Ramos (cell line): ENCODE measurements at regions not wholly inside any gene's neighbourhood (a gene's known extent, or its start where the extent isn't known, plus 50 kb on each side); places are given as distances from the start of the nearest gene placed in this dataset.

Source experiments
- in situ Hi-C: fragments of 300-500 bp; cut with MboI; formaldehyde crosslinking; loops from one replicate; pipeline ENCODE4 v1.14.3; 2022; ENCODE audit warnings: low sequenced_read_pairs; ENCODE audit not compliant: unreplicated experiment

- in situ Hi-C loops: loop anchor here (5.0 kb wide), 1 partner anchor 462 kb away; no protein-coding TSS in a partner anchor
Observed at GRCh38 chr2:136378712-136379595, 261.0 kb upstream of the CXCR4 start.

DNA sequence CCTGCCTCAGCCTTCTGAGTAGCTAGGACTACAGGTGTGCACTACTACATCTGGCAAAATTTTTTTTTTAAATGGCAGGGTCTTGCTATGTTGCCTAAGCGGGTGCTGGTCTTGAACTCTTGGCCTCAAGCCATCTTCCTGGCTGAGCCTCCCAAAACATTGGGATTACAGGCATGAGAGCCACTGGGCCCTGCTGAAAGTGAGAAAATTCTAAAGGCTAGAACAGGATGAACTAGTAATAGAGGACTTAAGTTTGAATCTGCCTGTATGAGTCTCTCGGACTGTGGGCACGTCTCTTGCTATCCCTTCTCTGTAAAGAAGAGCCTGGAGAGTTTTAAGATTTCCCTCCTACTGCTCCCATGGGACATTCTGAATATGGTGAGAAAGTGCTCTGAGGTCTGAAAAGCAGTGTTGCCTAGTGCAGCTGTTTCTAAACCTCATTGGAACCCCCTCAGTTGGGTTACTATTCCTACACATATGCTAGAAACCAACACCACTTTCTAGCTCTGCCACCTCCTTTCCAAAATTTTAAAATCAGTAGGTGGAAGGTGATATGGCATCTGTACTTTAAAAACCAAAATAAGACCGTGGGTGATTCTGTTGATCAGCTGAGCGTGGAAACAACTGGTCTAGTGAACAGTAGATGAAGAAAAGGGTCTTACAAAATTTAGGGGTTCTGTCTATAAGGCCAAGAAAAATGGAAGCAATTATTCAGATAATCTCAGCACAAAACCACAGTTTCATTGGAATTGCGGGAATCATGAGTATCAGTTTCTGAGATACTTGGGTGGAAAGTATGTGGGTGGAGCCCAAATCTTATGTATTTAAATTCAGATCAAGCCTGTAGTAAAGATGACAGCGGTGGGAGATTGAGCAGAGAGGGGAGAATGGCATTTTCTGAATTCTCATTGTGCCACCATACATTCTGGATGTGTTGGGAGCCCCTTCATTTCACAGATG, 259.8 kb upstream of the CXCR4 start:
- in situ Hi-C loops: loop anchor here (5.0 kb wide), 1 partner anchor 460 kb away; no protein-coding TSS in a partner anchor

- in situ Hi-C loops: loop anchor here (5.0 kb wide), 1 partner anchor 460 kb away; no protein-coding TSS in a partner anchor
Observed at GRCh38 chr2:136376798-136377211, 258.9 kb upstream of the CXCR4 start.

DNA sequence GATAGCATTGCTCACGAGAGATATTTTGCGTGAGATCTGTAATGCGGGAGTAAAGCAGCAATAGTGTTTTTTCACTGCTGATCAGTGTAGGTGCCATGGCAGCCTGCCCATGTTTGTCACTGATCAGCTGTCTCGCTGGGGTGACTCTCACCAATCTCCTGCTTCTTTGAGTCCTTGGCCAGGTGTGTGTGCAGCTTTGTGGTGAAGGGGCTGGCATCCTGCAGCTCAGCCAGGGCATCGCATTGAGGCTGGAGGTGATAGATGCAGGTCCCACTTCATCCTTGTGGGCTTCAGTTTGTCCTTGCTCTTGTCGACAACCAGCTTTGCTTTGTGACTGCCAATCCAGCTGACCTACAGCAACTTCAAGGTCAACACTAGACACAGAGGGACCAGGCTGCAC, 258.3 kb upstream of the CXCR4 start:
- in situ Hi-C loops: loop anchor here (5.0 kb wide), 1 partner anchor 459 kb away; no protein-coding TSS in a partner anchor

GRCh38 chr2:136375017-136375901, 257.3 kb upstream of the CXCR4 start:
- in situ Hi-C loops: loop anchor here (5.0 kb wide), 1 partner anchor 458 kb away; no protein-coding TSS in a partner anchor

- in situ Hi-C loops: no loop called here
Observed at GRCh38 chr2:136373841-136374240, 255.9 kb upstream of the CXCR4 start.

- in situ Hi-C loops: no loop called here
Observed at GRCh38 chr2:136373029-136373428, 255.1 kb upstream of the CXCR4 start.

- in situ Hi-C loops: no loop called here
Observed at GRCh38 chr2:136363900-136364299, 246.0 kb upstream of the CXCR4 start.

- in situ Hi-C loops: no loop called here
Observed at GRCh38 chr2:136363470-136363869, 245.5 kb upstream of the CXCR4 start.

DNA sequence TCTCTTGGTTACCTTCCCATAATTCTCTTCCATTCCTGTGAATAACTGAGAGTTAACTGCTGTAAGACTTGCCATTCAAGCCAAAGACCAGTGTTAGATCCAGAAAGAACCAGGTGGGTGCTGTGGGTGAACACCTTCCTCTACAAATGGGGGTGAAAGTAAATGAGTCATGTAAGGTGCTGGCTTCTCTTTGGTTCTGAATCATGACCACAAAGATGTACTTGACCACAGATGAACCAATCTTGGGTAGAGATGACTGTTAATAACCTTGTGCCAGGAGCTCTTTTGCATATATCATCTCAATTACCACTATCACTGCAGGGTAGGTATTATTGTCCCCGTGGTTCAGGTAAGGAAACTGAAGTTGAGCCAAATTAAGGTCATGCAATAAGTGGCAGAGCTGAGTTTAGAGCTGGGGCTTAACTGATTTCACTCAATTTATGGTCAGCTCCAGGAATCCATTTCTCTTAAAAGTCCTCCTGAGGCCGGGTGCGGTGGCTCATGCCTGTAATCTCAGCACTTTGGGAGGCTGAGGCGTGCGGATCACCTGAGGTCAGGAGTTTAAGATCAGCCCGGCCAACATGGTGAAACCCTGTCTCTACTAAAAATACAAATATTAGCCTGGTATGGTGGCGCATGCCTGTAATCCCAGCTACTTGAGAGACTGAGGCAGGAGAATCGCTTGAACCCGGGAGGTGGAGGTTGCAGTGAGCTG, 244.9 kb upstream of the CXCR4 start:
- in situ Hi-C loops: no loop called here

- in situ Hi-C loops: no loop called here
Observed at GRCh38 chr2:136361521-136361920, 243.6 kb upstream of the CXCR4 start.

DNA sequence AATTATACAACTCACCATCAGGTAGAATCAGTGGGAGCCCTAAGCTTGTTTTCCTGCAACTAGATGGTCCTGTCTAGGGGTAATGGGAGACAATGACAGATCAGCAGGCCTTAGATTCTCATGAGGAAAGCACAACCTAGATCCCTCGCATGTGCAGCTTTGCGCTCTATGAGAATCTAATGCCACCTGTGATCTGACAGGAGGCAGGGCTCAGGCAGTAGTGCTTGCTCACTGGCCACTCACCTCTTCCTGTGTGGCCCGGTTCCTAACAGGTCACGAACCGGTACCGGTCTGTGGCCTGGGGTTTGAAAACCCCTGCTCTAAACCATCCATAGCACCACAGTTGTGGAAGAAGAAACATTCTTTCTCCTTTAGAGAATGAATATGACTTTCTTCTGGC, 242.8 kb upstream of the CXCR4 start:
- in situ Hi-C loops: no loop called here

GRCh38 chr2:136359121-136359965, 241.4 kb upstream of the CXCR4 start:
- in situ Hi-C loops: no loop called here

DNA sequence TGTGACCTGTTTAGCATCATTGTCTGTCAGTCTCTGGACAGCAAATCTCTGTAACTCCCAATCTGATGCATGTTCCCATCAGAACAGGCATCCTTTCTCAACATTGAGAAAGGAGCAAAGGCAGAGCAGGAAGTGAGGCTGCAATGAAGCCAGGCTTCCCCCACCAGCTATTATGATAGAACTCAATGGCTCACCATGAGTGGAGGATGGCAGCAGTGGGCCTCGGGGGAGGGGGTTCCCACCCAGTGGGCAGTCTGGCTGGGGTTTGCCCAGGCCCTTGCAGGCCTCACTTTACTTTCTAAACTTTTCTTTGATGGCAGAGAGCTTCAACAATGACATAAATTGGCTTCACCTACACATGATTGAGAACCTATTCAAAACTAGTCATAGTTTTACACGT, 240.6 kb upstream of the CXCR4 start:
- in situ Hi-C loops: no loop called here

GRCh38 chr2:136357007-136357380, 239.0 kb upstream of the CXCR4 start:
- in situ Hi-C loops: no loop called here

DNA sequence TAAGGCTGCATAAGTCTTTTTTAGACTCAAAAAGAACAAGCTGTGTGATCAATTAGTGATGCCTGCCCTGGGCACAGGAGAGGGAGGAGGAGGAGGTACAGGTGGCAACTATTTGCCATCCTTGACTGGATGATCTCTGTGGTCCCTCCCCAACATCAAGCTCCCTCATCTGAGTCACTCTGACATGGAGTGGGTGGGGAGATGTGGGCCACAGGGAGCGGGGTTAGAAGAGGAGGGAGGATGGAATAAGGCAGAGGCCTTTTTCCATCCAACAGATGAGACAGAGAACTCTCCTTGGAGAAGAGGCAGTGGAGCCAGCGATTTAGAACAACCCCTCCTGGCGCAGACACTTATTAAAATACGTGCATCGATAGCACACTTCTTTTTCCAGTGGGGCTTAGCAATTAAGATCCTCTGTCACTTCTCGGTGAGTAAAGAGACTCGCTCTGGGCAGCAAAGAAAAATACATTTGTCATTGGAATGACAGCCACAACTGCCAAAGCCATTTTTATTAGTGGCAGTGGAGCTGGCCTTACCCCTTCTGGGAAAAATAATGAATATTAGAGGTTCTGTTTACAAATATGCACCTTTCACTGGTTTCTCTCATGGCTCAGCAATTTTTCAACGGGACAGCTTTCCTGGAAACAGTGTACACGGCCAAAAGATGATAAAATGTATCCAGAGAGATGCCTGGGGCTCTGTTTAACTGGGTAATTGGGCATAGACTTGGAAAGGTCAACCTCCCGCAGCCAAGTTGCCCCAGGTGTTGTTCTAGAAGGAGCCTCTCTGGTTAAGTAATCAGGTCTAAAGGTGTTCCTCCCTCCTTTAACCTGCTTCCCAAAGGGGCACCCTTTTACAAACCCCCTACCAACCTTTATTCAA, 238.4 kb upstream of the CXCR4 start:
- in situ Hi-C loops: no loop called here

DNA sequence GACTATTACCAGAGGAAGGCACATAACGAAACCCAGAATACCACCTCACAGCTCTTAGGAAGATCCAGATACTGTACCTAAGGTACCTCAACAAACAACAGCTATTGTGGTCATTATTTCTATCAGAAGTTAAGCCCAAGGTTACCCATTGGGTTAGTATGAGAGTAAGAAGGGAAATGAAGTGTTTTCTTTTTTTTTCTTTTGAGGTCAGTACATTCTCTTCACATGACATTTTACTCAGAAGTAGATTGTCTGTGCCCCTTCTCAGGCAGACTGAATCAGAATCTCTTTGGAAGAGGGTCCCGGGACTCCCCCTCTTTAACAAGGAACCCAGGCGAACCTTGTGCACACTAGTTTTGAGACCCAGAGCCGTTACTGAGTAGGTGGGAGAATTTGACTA, 233.7 kb upstream of the CXCR4 start:
- in situ Hi-C loops: no loop called here
